HL-60 (cell line): ENCODE measurements at regions not wholly inside any gene's neighbourhood (a gene's known extent, or its start where the extent isn't known, plus 50 kb on each side); places are given as distances from the start of the nearest gene placed in this dataset.

Experiments
- DNase-seq, 2 experiments: peaks; one replicate each; pipeline ENCODE4 v3.0.0-alpha.2; 2010 to 2020; ENCODE audit warnings: low read depth in 1 of 2, low spot score in 1 of 2
- H3K27ac ChIP-seq: fragments of 250-450 bp; sonication (Bioruptor Pico); replicated peaks from 2 replicates; pipeline ENCODE4 v1.5.1; 2020; ENCODE audit warnings: mild to moderate bottlenecking, moderate library complexity
- H3K27me3 ChIP-seq: fragments of 250-450 bp; sonication (Bioruptor Pico); 2 replicates; pipeline ENCODE4 v1.5.1; 2021; ENCODE audit warnings: mild to moderate bottlenecking, moderate library complexity; ENCODE audit not compliant: insufficient read depth, poor library complexity, severe bottlenecking
- H3K4me3 ChIP-seq: replicated peaks from 2 replicates; pipeline ENCODE4 v1.5.1; 2011; ENCODE audit warnings: mild to moderate bottlenecking, control low read depth, low read length; ENCODE audit not compliant: insufficient read depth
- CTCF ChIP-seq: IDR thresholded peaks from one replicate; pipeline ENCODE4 v1.5.1; 2011; ENCODE audit warnings: low read length, control low read depth, inconsistent platforms; ENCODE audit not compliant: insufficient read depth
- GABPA ChIP-seq: IDR thresholded peaks from 2 replicates; pipeline ENCODE4 v1.6.1; 2012; ENCODE audit warnings: low read depth
- POLR2AphosphoS5 ChIP-seq: IDR thresholded peaks from 2 replicates; pipeline ENCODE4 v1.6.1; 2012; ENCODE audit warnings: low read depth
- REST ChIP-seq: IDR thresholded peaks from 2 replicates; pipeline ENCODE4 v1.6.1; 2012; ENCODE audit warnings: low read depth; ENCODE audit not compliant: insufficient replicate concordance
- SPI1 ChIP-seq: IDR thresholded peaks from 2 replicates; pipeline ENCODE4 v1.6.1; 2012; ENCODE audit warnings: low read depth, mild to moderate bottlenecking, borderline replicate concordance

DNA sequence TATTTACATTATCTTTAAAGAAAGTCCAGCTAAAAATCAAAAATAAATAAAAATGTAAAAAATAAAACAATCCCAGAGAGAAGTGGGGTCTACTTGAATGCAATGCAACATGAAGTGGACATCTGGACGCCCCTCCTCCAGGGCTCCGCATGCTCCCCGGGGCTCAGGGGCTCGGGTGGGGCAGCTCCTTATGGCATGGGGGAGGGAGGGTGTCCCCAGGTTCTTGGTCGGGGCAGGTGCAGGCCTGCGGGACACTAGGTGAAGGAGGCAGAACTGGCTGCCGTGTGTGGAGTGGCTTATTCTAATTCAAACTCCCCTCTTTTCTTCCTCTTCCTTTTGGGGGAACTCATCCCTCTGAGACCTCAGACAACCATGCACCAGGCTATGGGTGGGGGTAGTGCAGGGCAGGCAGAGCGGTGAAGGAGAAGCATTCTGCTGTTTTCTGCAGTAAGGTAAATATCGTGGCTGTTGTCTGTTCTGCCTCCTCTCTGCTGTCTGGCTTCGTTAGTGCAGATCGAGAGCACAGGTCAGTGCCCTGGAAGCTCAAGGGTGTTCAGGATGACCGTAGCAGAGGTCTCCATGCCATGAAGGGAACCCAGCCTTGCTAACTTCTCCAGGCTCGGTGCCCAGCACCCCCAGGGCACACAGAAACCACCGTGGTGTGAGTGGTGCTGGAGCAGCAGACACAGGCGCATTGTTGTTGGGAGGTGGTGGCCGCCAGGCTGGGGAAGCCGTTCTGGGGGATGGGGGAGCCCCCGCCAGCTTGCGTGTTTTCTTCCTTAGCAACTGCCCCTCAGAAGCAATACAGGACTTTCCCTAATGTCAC, 82.6 kb downstream of the TTLL2 start:
- TF ChIP-seq POLR2AphosphoS5: no peak
- Histone ChIP-seq H3K27ac (no peak overlapping the region), H3K4me3 (no peak overlapping the region), H3K27me3 (no peaks in the 10 kb centered on the region)
- no peak for DNase-seq

GRCh38 chr6:167408235-167408869, 83.5 kb downstream of the TTLL2 start:
- H3K4me3 ChIP-seq: no peak overlapping the region
- DNase-seq: no peak
- H3K27me3 ChIP-seq: no peaks in the 10 kb centered on the region
- TF ChIP-seq POLR2AphosphoS5: no peak
- no peak for TF ChIP-seq CTCF
- TF ChIP-seq REST: no peak
- TF ChIP-seq SPI1: no peak
- no peak for TF ChIP-seq GABPA
- no peak overlapping the region for H3K27ac ChIP-seq

GRCh38 chr6:167409079-167409478, 84.2 kb downstream of the TTLL2 start:
- Histone ChIP-seq H3K27me3 (no peaks in the 10 kb centered on the region), H3K4me3 (no peak overlapping the region), H3K27ac (no peak overlapping the region)
- TF ChIP-seq CTCF: no peak
- TF ChIP-seq SPI1: no peak
- no peak for DNase-seq

- DNase-seq: no peak
- TF ChIP-seq POLR2AphosphoS5 (no peak), GABPA (no peak), SPI1 (no peak), CTCF (no peak), REST (no peak)
Observed at GRCh38 chr6:167409694-167410093, 84.8 kb downstream of the TTLL2 start.

More at GRCh38 chr6:167409694-167410093, 84.8 kb downstream of the TTLL2 start:
- Histone ChIP-seq H3K27ac (no peak overlapping the region), H3K27me3 (no peaks in the 10 kb centered on the region), H3K4me3 (no peak overlapping the region)
